Common myeloid progenitor, CD34-positive (primary cell): ENCODE measurements at regions not wholly inside any gene's neighbourhood (a gene's known extent, or its start where the extent isn't known, plus 50 kb on each side); places are given as distances from the start of the nearest gene placed in this dataset.

Experiments
- CTCF ChIA-PET: fragments of 350-600 bp; sonication (Branson Sonifier 250); formaldehyde crosslinking; loops from one replicate; lab custom pipeline; 2021; ENCODE audit warnings: antibody characterized with exemption; lab: Charles Lee
- POLR2A ChIA-PET: fragments of 350-600 bp; sonication (Branson Sonifier 250); formaldehyde crosslinking; loops from one replicate; lab custom pipeline; 2021; ENCODE audit warnings: antibody characterized with exemption; lab: Charles Lee
- DNase-seq, 3 donors: peaks; one replicate each; pipeline versions ENCODE4 v3.0.0 to v3.0.0-alpha.2; 2013
- H3K27ac ChIP-seq, 2 experiments: 1 replicate in 1 of 2; 2 replicates in 1 of 2; pipeline ENCODE4 v1.7.0; 2013; ENCODE audit warnings: inconsistent platforms in 2 of 2, low read length in 2 of 2, mild to moderate bottlenecking in 2 of 2, low read depth in 1 of 2, moderate library complexity in 1 of 2; ENCODE audit not compliant: severe bottlenecking in 2 of 2, insufficient read depth in 1 of 2, poor library complexity in 1 of 2
- H3K27me3 ChIP-seq, 5 experiments: replicated peaks in 2 of 5; 1 replicate in 3 of 5; 2 replicates in 2 of 5; pipeline versions ENCODE4 v1.6.1 to v1.7.0; 2013; ENCODE audit warnings: low read length in 4 of 5, mild to moderate bottlenecking in 2 of 5, moderate library complexity in 2 of 5, inconsistent platforms in 1 of 5; ENCODE audit not compliant: insufficient read depth in 5 of 5, control insufficient read depth in 4 of 5
- H3K36me3 ChIP-seq, 4 experiments: 1 replicate in 2 of 4; 2 replicates in 2 of 4; pipeline versions ENCODE4 v1.6.1 to v1.7.0; 2013; ENCODE audit warnings: low read length in 3 of 4, control low read depth in 1 of 4, mild to moderate bottlenecking in 1 of 4; ENCODE audit not compliant: control insufficient read depth in 4 of 4, insufficient read depth in 4 of 4
- H3K4me1 ChIP-seq, 4 experiments: 1 replicate in 3 of 4; 2 replicates in 1 of 4; pipeline versions ENCODE4 v1.6.1 to v1.7.1; 2013; ENCODE audit warnings: low read length in 3 of 4, mild to moderate bottlenecking in 3 of 4, control low read depth in 1 of 4, inconsistent platforms in 1 of 4, moderate library complexity in 1 of 4; ENCODE audit not compliant: control insufficient read depth in 4 of 4, insufficient read depth in 4 of 4; ENCODE audit errors: control extremely low read depth in 1 of 4
- H3K4me3 ChIP-seq, 7 experiments: 1 replicate in 4 of 7; 2 replicates in 3 of 7; pipeline versions ENCODE4 v1.5.1 to v1.7.0; 2013; ENCODE audit warnings: mild to moderate bottlenecking in 7 of 7, low read length in 6 of 7, moderate library complexity in 6 of 7, inconsistent platforms in 2 of 7, low read depth in 2 of 7, control low read depth in 1 of 7; ENCODE audit not compliant: insufficient read depth in 4 of 7, control insufficient read depth in 1 of 7; ENCODE audit errors: extremely low read depth in 1 of 7
- H3K9me3 ChIP-seq, 5 experiments: 1 replicate in 4 of 5; 2 replicates in 1 of 5; pipeline versions ENCODE4 v1.6.1 to v1.7.1; 2013; ENCODE audit warnings: low read length in 4 of 5, mild to moderate bottlenecking in 2 of 5, inconsistent platforms in 1 of 5, low read depth in 1 of 5, moderate library complexity in 1 of 5; ENCODE audit not compliant: control insufficient read depth in 4 of 5, insufficient read depth in 2 of 5; ENCODE audit errors: control extremely low read depth in 1 of 5
- WGBS: methylation state at CpG from one replicate; pipeline ENCODE4 v1.1.5; 2013; ENCODE audit not compliant: insufficient coverage; 5-methylcytosine and 5-hydroxymethylcytosine counted together

GRCh38 chr3:102059145-102059943 lies 210.0 kb downstream of the NFKBIZ start:
- Histone ChIP-seq H3K4me3 (no peak overlapping the region), H3K4me1 (peaks cover 0 to 13% (median 6%) of the 10 kb centered on the region in 4 experiments), H3K27ac (no peak overlapping the region), H3K36me3 (no peaks in the 10 kb centered on the region), H3K27me3 (no peaks in the 10 kb centered on the region), H3K9me3 (no peaks in the 10 kb centered on the region)
- WGBS: 72% methylated on average over 3 of the region's 8 CpGs
- POLR2A ChIA-PET: no interaction called here
- CTCF ChIA-PET: interaction anchor here (1.2 kb wide), 1 partner anchor 25 kb away, joined by 3 read pairs; no protein-coding TSS in a partner anchor
- no peak for DNase-seq

DNA sequence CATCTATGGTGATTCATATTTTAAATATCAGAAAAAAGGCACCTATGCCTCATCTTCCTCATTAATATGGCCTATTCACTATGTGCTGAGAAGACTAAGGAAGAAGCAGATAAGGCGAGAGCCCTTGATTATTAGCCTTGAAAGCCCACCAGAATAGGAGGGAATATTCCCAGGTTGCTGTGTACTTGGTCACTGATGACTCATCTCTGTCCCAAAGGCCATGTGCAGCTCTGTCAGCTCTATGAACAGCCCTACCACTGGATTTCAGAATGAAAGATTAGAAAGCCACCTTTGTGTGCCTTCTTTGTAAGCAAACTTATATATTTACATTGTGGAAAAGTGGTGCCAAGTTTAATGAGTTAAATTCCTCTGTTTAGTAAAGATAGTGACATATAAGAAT lies 211.5 kb downstream of the NFKBIZ start:
- Histone ChIP-seq H3K9me3 (no peaks in the 10 kb centered on the region), H3K27ac (no peak overlapping the region), H3K4me1 (peaks cover 0 to 13% (median 6%) of the 10 kb centered on the region in 4 experiments), H3K36me3 (no peaks in the 10 kb centered on the region), H3K27me3 (no peaks in the 10 kb centered on the region), H3K4me3 (no peak overlapping the region)
- ChIA-PET POLR2A (no interaction called here), CTCF (interaction anchor here (0.6 kb wide), 1 partner anchor 76 kb away, joined by 3 read pairs; no protein-coding TSS in a partner anchor)
- WGBS: 80% methylated on average over 1 of the region's 1 CpG
- no peak for DNase-seq

DNA sequence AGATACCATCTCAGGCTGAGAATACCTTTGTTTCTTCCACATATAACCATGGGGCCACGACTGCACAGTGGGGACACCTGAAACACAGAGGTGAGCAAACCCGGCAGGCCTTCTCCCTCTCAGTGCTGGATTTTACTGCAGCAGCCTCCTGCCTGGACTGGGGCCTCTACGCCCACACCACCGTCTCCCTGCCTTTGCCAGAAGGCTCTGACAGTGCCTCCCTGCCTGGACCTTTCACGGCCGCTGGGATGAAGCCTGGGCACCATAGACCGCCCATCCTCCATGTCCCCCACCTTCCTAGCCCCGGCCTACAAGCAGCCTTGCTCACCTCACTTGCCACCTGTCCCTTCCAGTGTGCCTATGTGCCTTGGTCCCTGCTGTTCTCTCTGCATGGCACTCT lies 214.3 kb downstream of the NFKBIZ start:
- CTCF ChIA-PET: interaction anchor here (0.6 kb wide), 1 partner anchor 17 kb away, joined by 4 read pairs; no protein-coding TSS in a partner anchor

DNA sequence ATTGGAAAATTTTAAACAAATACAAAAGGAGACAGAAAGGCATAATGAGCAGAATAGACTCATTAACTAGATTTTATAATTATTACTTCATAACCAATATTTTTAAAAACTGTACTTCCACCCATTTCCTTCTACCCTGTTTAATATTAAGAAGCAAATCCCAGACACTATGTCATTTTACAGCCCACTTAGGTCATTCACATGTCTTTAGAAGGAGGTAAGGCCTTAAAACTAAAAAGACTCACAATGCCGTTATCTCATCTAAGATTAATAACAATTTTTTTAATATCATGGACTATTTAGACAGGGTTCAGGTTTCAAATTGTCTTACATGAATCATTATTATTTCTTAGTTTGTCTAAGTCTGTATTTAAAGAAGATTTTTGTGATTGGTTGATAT lies 217.2 kb downstream of the NFKBIZ start:
- H3K9me3 ChIP-seq: no peaks in the 10 kb centered on the region
- ChIA-PET CTCF (no interaction called here), POLR2A (no interaction called here)
- WGBS: no CpG with 5 or more reads among the region's 1 CpG
- H3K27me3 ChIP-seq: no peaks in the 10 kb centered on the region
- H3K4me1 ChIP-seq: no peaks in the 10 kb centered on the region
- no peaks in the 10 kb centered on the region for H3K36me3 ChIP-seq
- H3K27ac ChIP-seq: no peak overlapping the region
- no peak for DNase-seq
- no peak overlapping the region for H3K4me3 ChIP-seq

More for the DNA sequence above, 214.3 kb downstream of the NFKBIZ start:
- DNase-seq: no peak
- POLR2A ChIA-PET: no interaction called here
- H3K4me1 ChIP-seq: peaks cover 0 to 10% (median 0%) of the 10 kb centered on the region in 4 experiments
- H3K4me3 ChIP-seq: no peak overlapping the region
- 85% methylated on average over 8 of the region's 8 CpGs for WGBS
- H3K9me3 ChIP-seq: no peaks in the 10 kb centered on the region
- no peaks in the 10 kb centered on the region for H3K36me3 ChIP-seq
- H3K27me3 ChIP-seq: no peaks in the 10 kb centered on the region
- no peak overlapping the region for H3K27ac ChIP-seq

GRCh38 chr3:102068327-102068726 lies 219.0 kb downstream of the NFKBIZ start:
- ChIA-PET POLR2A (no interaction called here), CTCF (no interaction called here)
- Histone ChIP-seq H3K27me3 (no peaks in the 10 kb centered on the region), H3K27ac (no peak overlapping the region), H3K4me1 (no peaks in the 10 kb centered on the region), H3K36me3 (no peaks in the 10 kb centered on the region), H3K9me3 (no peaks in the 10 kb centered on the region), H3K4me3 (no peak overlapping the region)
- no peak for DNase-seq
- no CpG with 5 or more reads among the region's 1 CpG for WGBS

DNA sequence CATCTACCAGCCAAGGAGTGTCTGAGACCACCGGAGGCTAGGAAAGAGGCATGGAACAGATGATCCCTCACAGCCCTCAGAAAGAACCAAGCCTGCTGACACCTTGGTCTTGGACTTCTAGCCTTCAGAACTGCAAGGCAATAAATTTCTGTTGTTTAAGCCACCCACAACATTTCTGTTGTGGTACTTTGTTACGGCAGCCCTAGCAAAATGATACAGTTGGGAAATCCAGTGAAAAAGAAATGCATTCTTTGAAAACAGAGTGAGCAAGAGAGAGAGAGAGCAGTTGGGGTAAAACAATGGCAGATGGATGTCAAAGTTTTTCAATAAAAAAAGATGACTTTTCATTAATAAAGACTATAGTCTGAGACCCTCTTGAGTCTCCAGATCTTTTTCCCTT lies 219.4 kb downstream of the NFKBIZ start:
- no peaks in the 10 kb centered on the region for H3K9me3 ChIP-seq
- H3K4me1 ChIP-seq: no peaks in the 10 kb centered on the region
- H3K27ac ChIP-seq: no peak overlapping the region
- H3K36me3 ChIP-seq: no peaks in the 10 kb centered on the region
- H3K27me3 ChIP-seq: no peaks in the 10 kb centered on the region
- no peak overlapping the region for H3K4me3 ChIP-seq
- no peak for DNase-seq
- WGBS: 100% methylated on average over 1 of the region's 2 CpGs
- CTCF ChIA-PET: no interaction called here
- POLR2A ChIA-PET: no interaction called here

GRCh38 chr3:102069211-102069662 lies 219.9 kb downstream of the NFKBIZ start:
- no peak for DNase-seq
- H3K27me3 ChIP-seq: no peaks in the 10 kb centered on the region
- ChIA-PET POLR2A (interaction anchor here (0.7 kb wide), 1 partner anchor 15 kb away, joined by 3 read pairs; no protein-coding TSS in a partner anchor), CTCF (interaction anchor here (0.5 kb wide), 1 partner anchor 251 kb away, joined by 3 read pairs; no protein-coding TSS in a partner anchor)
- no peaks in the 10 kb centered on the region for H3K4me1 ChIP-seq
- H3K36me3 ChIP-seq: no peaks in the 10 kb centered on the region
- H3K27ac ChIP-seq: no peak overlapping the region
- no CpG with 5 or more reads among the region's 1 CpG for WGBS
- H3K4me3 ChIP-seq: no peak overlapping the region
- H3K9me3 ChIP-seq: no peaks in the 10 kb centered on the region
